H9 (cell line): ENCODE measurements at regions not wholly inside any gene's neighbourhood (a gene's known extent, or its start where the extent isn't known, plus 50 kb on each side); places are given as distances from the start of the nearest gene placed in this dataset.

Experiments
- DNase-seq: peaks from one replicate; pipeline ENCODE4 v3.0.0-alpha.2; 2017
- H2AFZ ChIP-seq: one replicate; pipeline ENCODE4 v1.6.1; 2013; ENCODE audit warnings: mild to moderate bottlenecking, low read length, control low read depth, moderate library complexity
- H2AK5ac ChIP-seq: 2 replicates; pipeline ENCODE4 v1.6.1; 2013; ENCODE audit warnings: low read length, control low read depth, mixed read lengths; ENCODE audit not compliant: insufficient read length
- H2BK120ac ChIP-seq: one replicate; pipeline ENCODE4 v1.6.1; 2013; ENCODE audit warnings: low read depth, mild to moderate bottlenecking, low read length, control low read depth, inconsistent platforms; ENCODE audit not compliant: poor library complexity, severe bottlenecking
- H2BK12ac ChIP-seq: 2 replicates; pipeline ENCODE4 v1.6.1; 2013; ENCODE audit warnings: low read length, control low read depth, mixed read lengths, low read depth; ENCODE audit not compliant: insufficient read length
- H2BK15ac ChIP-seq: 2 replicates; pipeline ENCODE4 v1.6.1; 2013; ENCODE audit warnings: low read depth, low read length, control low read depth
- H2BK20ac ChIP-seq: one replicate; pipeline ENCODE4 v1.6.1; 2013; ENCODE audit warnings: low read depth, mild to moderate bottlenecking, low read length, control low read depth, inconsistent platforms; ENCODE audit not compliant: poor library complexity, severe bottlenecking
- H2BK5ac ChIP-seq: 2 replicates; pipeline ENCODE4 v1.6.1; 2013; ENCODE audit warnings: low read length, control low read depth, mixed read lengths; ENCODE audit not compliant: insufficient read length
- H3K14ac ChIP-seq: 2 replicates; pipeline ENCODE4 v1.6.1; 2013; ENCODE audit warnings: low read length, control low read depth; ENCODE audit not compliant: insufficient read depth
- H3K18ac ChIP-seq: 2 replicates; pipeline ENCODE4 v1.6.1; 2013; ENCODE audit warnings: low read depth, mild to moderate bottlenecking, mixed read lengths, low read length, control low read depth; ENCODE audit not compliant: insufficient read length
- H3K23ac ChIP-seq: 2 replicates; pipeline ENCODE4 v1.6.1; 2013; ENCODE audit warnings: low read length, control low read depth, mixed read lengths, low read depth; ENCODE audit not compliant: insufficient read length
- H3K23me2 ChIP-seq: 2 replicates; pipeline ENCODE4 v1.6.1; 2013; ENCODE audit warnings: low read depth, mild to moderate bottlenecking, mixed read lengths, low read length, control low read depth; ENCODE audit not compliant: insufficient read length, poor library complexity, severe bottlenecking
- H3K27ac ChIP-seq: 2 replicates; pipeline ENCODE4 v1.5.1; 2013; ENCODE audit warnings: low read length, control low read depth, mixed read lengths, low read depth; ENCODE audit not compliant: insufficient read length
- H3K27me3 ChIP-seq: 2 replicates; pipeline ENCODE4 v1.6.1; 2013; ENCODE audit warnings: low read length, control low read depth, inconsistent platforms; ENCODE audit not compliant: insufficient read depth
- H3K4ac ChIP-seq: 2 replicates; pipeline ENCODE4 v1.6.1; 2013; ENCODE audit warnings: low read depth, mild to moderate bottlenecking, control low read depth, inconsistent platforms, low read length, moderate library complexity
- H3K4me1 ChIP-seq: 2 replicates; pipeline ENCODE4 v1.6.1; 2013; ENCODE audit warnings: low read length, control low read depth, inconsistent platforms; ENCODE audit not compliant: insufficient read depth
- H3K4me2 ChIP-seq: 2 replicates; pipeline ENCODE4 v1.6.1; 2013; ENCODE audit warnings: low read length, control low read depth, mixed read lengths; ENCODE audit not compliant: insufficient read length, insufficient read depth
- H3K56ac ChIP-seq: 2 replicates; pipeline ENCODE4 v1.6.1; 2013; ENCODE audit warnings: low read depth, mild to moderate bottlenecking, mixed read lengths, low read length, control low read depth; ENCODE audit not compliant: insufficient read length
- H3K79me1 ChIP-seq: 2 replicates; pipeline ENCODE4 v1.6.1; 2013; ENCODE audit warnings: low read depth, mild to moderate bottlenecking, moderate library complexity, low read length, control low read depth, inconsistent platforms; ENCODE audit not compliant: insufficient read depth, poor library complexity, severe bottlenecking
- H3K79me2 ChIP-seq: 2 replicates; pipeline ENCODE4 v1.6.1; 2013; ENCODE audit warnings: low read length, control low read depth, inconsistent platforms; ENCODE audit not compliant: insufficient read depth
- H3K9ac ChIP-seq: 2 replicates; pipeline ENCODE4 v1.6.1; 2013; ENCODE audit warnings: low read length, control low read depth, mixed read lengths; ENCODE audit not compliant: insufficient read length; ENCODE audit errors: extremely low read depth
- H3K9me3 ChIP-seq: one replicate; pipeline ENCODE4 v1.6.1; 2013; ENCODE audit warnings: low read depth, low read length, inconsistent platforms; ENCODE audit not compliant: control insufficient read depth
- H3T11ph ChIP-seq: one replicate; pipeline ENCODE4 v1.6.1; 2013; ENCODE audit warnings: mild to moderate bottlenecking, low read length, control low read depth, inconsistent platforms
- H4K20me1 ChIP-seq: one replicate; pipeline ENCODE4 v1.6.1; 2013; ENCODE audit not compliant: control insufficient read depth, insufficient read length, insufficient read depth
- H4K5ac ChIP-seq: 2 replicates; pipeline ENCODE4 v1.6.1; 2013; ENCODE audit warnings: low read depth, mild to moderate bottlenecking, mixed read lengths, low read length, control low read depth; ENCODE audit not compliant: insufficient read length
- H4K8ac ChIP-seq: replicated peaks from 2 replicates; pipeline ENCODE4 v1.6.1; 2013; ENCODE audit warnings: low read length, control low read depth, mixed read lengths, low read depth; ENCODE audit not compliant: insufficient read length
- H4K91ac ChIP-seq: 2 replicates; pipeline ENCODE4 v1.6.1; 2013; ENCODE audit warnings: low read depth, mild to moderate bottlenecking, moderate library complexity, mixed read lengths, low read length, control low read depth; ENCODE audit not compliant: insufficient read length
- H3K27ac Mint-ChIP-seq, 3 experiments: 2 replicates in 2 of 3; 3 replicates in 1 of 3; pipeline ENCODE4 v1.8.0; 2020 to 2021; ENCODE audit warnings: mixed read lengths in 3 of 3, mild to moderate bottlenecking in 1 of 3, moderate library complexity in 1 of 3
- H3K27me3 Mint-ChIP-seq: 2 replicates; pipeline ENCODE4 v1.8.0; 2021; ENCODE audit warnings: low read depth, mild to moderate bottlenecking, moderate library complexity, mixed read lengths
- H3K36me3 Mint-ChIP-seq, 3 experiments: 2 replicates in 2 of 3; 3 replicates in 1 of 3; pipeline ENCODE4 v1.8.0; 2020 to 2021; ENCODE audit warnings: low read depth in 3 of 3, mixed read lengths in 3 of 3; ENCODE audit not compliant: insufficient read depth in 1 of 3
- H3K4me1 Mint-ChIP-seq, 2 experiments: 2 replicates each; pipeline ENCODE4 v1.8.0; 2020; ENCODE audit warnings: mixed read lengths in 2 of 2
- H3K4me3 Mint-ChIP-seq, 2 experiments: 2 replicates in 1 of 2; 3 replicates in 1 of 2; pipeline ENCODE4 v1.8.0; 2020 to 2021; ENCODE audit warnings: mild to moderate bottlenecking in 2 of 2, mixed read lengths in 2 of 2, moderate library complexity in 1 of 2
- H3K9me3 Mint-ChIP-seq, 2 experiments: 2 replicates in 1 of 2; 3 replicates in 1 of 2; pipeline ENCODE4 v1.8.0; 2020; ENCODE audit warnings: mild to moderate bottlenecking in 2 of 2, mixed read lengths in 2 of 2, moderate library complexity in 1 of 2
- WGBS: extraction: QIAGEN DNeasy Blood & Tissue Kit; methylation state at CpG from one replicate; pipeline ENCODE4 v1.1.7; 2013; ENCODE audit warnings: missing lambda C conversion rate, low lambda C conversion rate, mixed read lengths; ENCODE audit not compliant: insufficient read length; ENCODE audit errors: extremely low coverage; 5-methylcytosine and 5-hydroxymethylcytosine counted together
- TF ChIP-seq, protein P1 (sequence below): fragments of 200-600 bp; sonication (generic); conservative IDR thresholded peaks from 3 replicates; pipeline ENCODE4 v1.8.0; 2021; ENCODE audit warnings: antibody characterized with exemption, mild to moderate bottlenecking

GRCh38 chr10:83871187-83872081, 267.9 kb upstream of the GHITM start:
- Mint-ChIP-seq H3K27ac (no peak overlapping the region), H3K4me3 (no peak overlapping the region), H3K36me3 (no peaks in the 10 kb centered on the region), H3K4me1 (peaks cover 7 to 21% of the 10 kb centered on the region in 2 experiments), H3K9me3 (no peaks in the 10 kb centered on the region), H3K27me3 (peaks cover 18% of the 10 kb centered on the region)
- Histone ChIP-seq H2BK120ac (no peak overlapping the region), H4K91ac (no peak overlapping the region), H3K27me3 (no peaks in the 10 kb centered on the region), H3K4ac (no peak overlapping the region), H2BK12ac (no peak overlapping the region), H2BK20ac (no peak overlapping the region), H3K79me1 (no peaks in the 10 kb centered on the region), H3K4me1 (no peaks in the 10 kb centered on the region), H3K56ac (no peak overlapping the region), H3K18ac (no peak overlapping the region), H4K8ac (no peak overlapping the region), H3K4me2 (no peak overlapping the region), H3K9ac (no peak overlapping the region), H4K5ac (no peak overlapping the region), H3K23me2 (no peaks in the 10 kb centered on the region), H3K27ac (no peak overlapping the region), H3T11ph (no peak overlapping the region), H4K20me1 (no peaks in the 10 kb centered on the region), H2AK5ac (no peak overlapping the region), H3K14ac (no peak overlapping the region), H3K79me2 (no peaks in the 10 kb centered on the region), H2BK15ac (no peak overlapping the region), H3K23ac (no peak overlapping the region), H2BK5ac (no peak overlapping the region), H2AFZ (no peak overlapping the region), H3K9me3 (no peaks in the 10 kb centered on the region)
- TF ChIP-seq, protein P1, sequence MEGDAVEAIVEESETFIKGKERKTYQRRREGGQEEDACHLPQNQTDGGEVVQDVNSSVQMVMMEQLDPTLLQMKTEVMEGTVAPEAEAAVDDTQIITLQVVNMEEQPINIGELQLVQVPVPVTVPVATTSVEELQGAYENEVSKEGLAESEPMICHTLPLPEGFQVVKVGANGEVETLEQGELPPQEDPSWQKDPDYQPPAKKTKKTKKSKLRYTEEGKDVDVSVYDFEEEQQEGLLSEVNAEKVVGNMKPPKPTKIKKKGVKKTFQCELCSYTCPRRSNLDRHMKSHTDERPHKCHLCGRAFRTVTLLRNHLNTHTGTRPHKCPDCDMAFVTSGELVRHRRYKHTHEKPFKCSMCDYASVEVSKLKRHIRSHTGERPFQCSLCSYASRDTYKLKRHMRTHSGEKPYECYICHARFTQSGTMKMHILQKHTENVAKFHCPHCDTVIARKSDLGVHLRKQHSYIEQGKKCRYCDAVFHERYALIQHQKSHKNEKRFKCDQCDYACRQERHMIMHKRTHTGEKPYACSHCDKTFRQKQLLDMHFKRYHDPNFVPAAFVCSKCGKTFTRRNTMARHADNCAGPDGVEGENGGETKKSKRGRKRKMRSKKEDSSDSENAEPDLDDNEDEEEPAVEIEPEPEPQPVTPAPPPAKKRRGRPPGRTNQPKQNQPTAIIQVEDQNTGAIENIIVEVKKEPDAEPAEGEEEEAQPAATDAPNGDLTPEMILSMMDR, result peak; percentile 97
- DNase-seq, result peak; percentile 84
- WGBS, result no CpG with 5 or more reads among the region's 18 CpGs
